Astrocyte (in vitro differentiated cells and primary cell): ENCODE measurements at regions not wholly inside any gene's neighbourhood (a gene's known extent, or its start where the extent isn't known, plus 50 kb on each side); places are given as distances from the start of the nearest gene placed in this dataset.

ENCODE experiments used
- DNase-seq: peaks from one replicate; pipeline ENCODE4 v3.0.0-alpha.2; 2010; ENCODE audit warnings: low read depth
- FAIRE-seq: peaks from 2 replicates; lab custom pipeline; 2011; peaks lifted over from hg19 to GRCh38; lab: Jason Lieb, UNC
- H2AFZ ChIP-seq: 2 replicates; pipeline ENCODE4 v1.6.0; 2012; ENCODE audit warnings: low read depth, low read length, inconsistent platforms
- H3K27ac ChIP-seq: 2 replicates; pipeline ENCODE4 v1.5.1; 2011; ENCODE audit warnings: low read depth, low read length, inconsistent platforms
- H3K27me3 ChIP-seq: 2 replicates; pipeline ENCODE4 v1.6.0; 2011; ENCODE audit warnings: low read length, inconsistent platforms; ENCODE audit not compliant: insufficient read depth
- H3K36me3 ChIP-seq: 2 replicates; pipeline ENCODE4 v1.5.1; 2011; ENCODE audit warnings: low read length, inconsistent platforms; ENCODE audit not compliant: insufficient read depth
- H3K4me1 ChIP-seq: 2 replicates; pipeline ENCODE4 v1.5.1; 2011; ENCODE audit warnings: low read length, inconsistent platforms; ENCODE audit not compliant: insufficient read depth
- H3K4me2 ChIP-seq: 2 replicates; pipeline ENCODE4 v1.6.0; 2012; ENCODE audit warnings: low read length, inconsistent platforms
- H3K4me3 ChIP-seq: 2 replicates; pipeline ENCODE4 v1.5.1; 2011; ENCODE audit warnings: low read depth, mild to moderate bottlenecking, low read length, inconsistent platforms; ENCODE audit not compliant: insufficient read depth
- H3K79me2 ChIP-seq: 2 replicates; pipeline ENCODE4 v1.6.0; 2012; ENCODE audit warnings: mild to moderate bottlenecking, low read length, inconsistent platforms; ENCODE audit not compliant: insufficient read depth
- H3K9ac ChIP-seq: 2 replicates; pipeline ENCODE4 v1.6.0; 2012; ENCODE audit warnings: mild to moderate bottlenecking, low read length, inconsistent platforms
- H3K9me3 ChIP-seq: 2 replicates; pipeline ENCODE4 v1.5.1; 2012; ENCODE audit warnings: low read depth, mild to moderate bottlenecking, low read length, inconsistent platforms; ENCODE audit not compliant: insufficient read depth
- H4K20me1 ChIP-seq: 2 replicates; pipeline ENCODE4 v1.6.0; 2012; ENCODE audit warnings: low read length, inconsistent platforms; ENCODE audit not compliant: insufficient read depth
- H3K27ac Mint-ChIP-seq: one replicate; pipeline ENCODE4 v1.8.0; 2021; ENCODE audit warnings: mild to moderate bottlenecking, mixed read lengths; ENCODE audit not compliant: unreplicated experiment
- H3K27me3 Mint-ChIP-seq: one replicate; pipeline ENCODE4 v1.8.0; 2021; ENCODE audit warnings: low read depth, mixed read lengths; ENCODE audit not compliant: unreplicated experiment
- H3K36me3 Mint-ChIP-seq: one replicate; pipeline ENCODE4 v1.8.0; 2021; ENCODE audit warnings: low read depth, mixed read lengths; ENCODE audit not compliant: unreplicated experiment
- H3K4me1 Mint-ChIP-seq: one replicate; pipeline ENCODE4 v1.8.0; 2021; ENCODE audit warnings: low read depth, mixed read lengths; ENCODE audit not compliant: unreplicated experiment
- H3K4me3 Mint-ChIP-seq: one replicate; pipeline ENCODE4 v1.8.0; 2021; ENCODE audit warnings: mild to moderate bottlenecking, moderate library complexity, mixed read lengths; ENCODE audit not compliant: unreplicated experiment
- H3K9me3 Mint-ChIP-seq: one replicate; pipeline ENCODE4 v1.8.0; 2021; ENCODE audit warnings: mild to moderate bottlenecking, mixed read lengths; ENCODE audit not compliant: unreplicated experiment
- CTCF ChIP-seq: IDR thresholded peaks from 2 replicates; pipeline ENCODE4 v1.5.1; 2011; ENCODE audit warnings: low read depth, mild to moderate bottlenecking, inconsistent platforms, low read length, moderate library complexity; ENCODE audit not compliant: insufficient read depth
- EZH2 ChIP-seq: IDR thresholded peaks from 2 replicates; pipeline ENCODE4 v1.6.1; 2012; ENCODE audit warnings: mild to moderate bottlenecking, low read length, inconsistent platforms; ENCODE audit not compliant: insufficient read depth

- H3K27ac ChIP-seq, result no peak overlapping the region
- no peaks in the 10 kb centered on the region for H3K4me1 Mint-ChIP-seq
- no peaks in the 10 kb centered on the region for H3K36me3 Mint-ChIP-seq
- H3K4me1 ChIP-seq, result no peaks in the 10 kb centered on the region
- no peaks in the 10 kb centered on the region for H3K36me3 ChIP-seq
- no peak overlapping the region for H3K4me3 Mint-ChIP-seq
- DNase-seq (no peak), FAIRE-seq (no peak)
- no peaks in the 10 kb centered on the region for H3K27me3 ChIP-seq
- no peaks in the 10 kb centered on the region for H3K27me3 Mint-ChIP-seq
- H3K79me2 ChIP-seq, result no peaks in the 10 kb centered on the region
- H3K27ac Mint-ChIP-seq, result no peak overlapping the region
- no peak overlapping the region for H3K4me3 ChIP-seq
- H3K4me2 ChIP-seq, result no peak overlapping the region
- no peaks in the 10 kb centered on the region for H4K20me1 ChIP-seq
- H3K9me3 Mint-ChIP-seq, result no peaks in the 10 kb centered on the region
- TF ChIP-seq EZH2 (no peak), CTCF (no peak)
- no peaks in the 10 kb centered on the region for H3K9me3 ChIP-seq
- no peak overlapping the region for H2AFZ ChIP-seq
- no peak overlapping the region for H3K9ac ChIP-seq
These were observed 1331.2 kb upstream of the GBE1 start for GRCh38 chr3:83092521-83093221.

- Mint-ChIP-seq H3K4me3 (no peak overlapping the region), H3K4me1 (no peaks in the 10 kb centered on the region), H3K36me3 (no peaks in the 10 kb centered on the region), H3K27me3 (no peaks in the 10 kb centered on the region), H3K9me3 (no peaks in the 10 kb centered on the region), H3K27ac (no peak overlapping the region)
- Histone ChIP-seq H2AFZ (no peak overlapping the region), H3K27ac (no peak overlapping the region), H3K36me3 (no peaks in the 10 kb centered on the region), H3K4me3 (no peak overlapping the region), H3K4me1 (no peaks in the 10 kb centered on the region), H3K9ac (no peak overlapping the region), H3K4me2 (no peak overlapping the region), H3K79me2 (no peaks in the 10 kb centered on the region), H3K9me3 (no peaks in the 10 kb centered on the region), H3K27me3 (no peaks in the 10 kb centered on the region), H4K20me1 (no peaks in the 10 kb centered on the region)
- TF ChIP-seq EZH2 (no peak), CTCF (no peak)
- DNase-seq (no peak), FAIRE-seq (no peak)
These were observed 1314.6 kb upstream of the GBE1 start for GRCh38 chr3:83076041-83076440.

- Mint-ChIP-seq H3K27ac (no peak overlapping the region), H3K9me3 (no peaks in the 10 kb centered on the region), H3K4me3 (no peak overlapping the region), H3K4me1 (no peaks in the 10 kb centered on the region), H3K27me3 (no peaks in the 10 kb centered on the region), H3K36me3 (no peaks in the 10 kb centered on the region)
- no peaks in the 10 kb centered on the region for H3K4me1 ChIP-seq
- no peak for FAIRE-seq
- H3K27ac ChIP-seq, result no peak overlapping the region
- H3K9ac ChIP-seq, result no peak overlapping the region
- no peaks in the 10 kb centered on the region for H3K27me3 ChIP-seq
- no peaks in the 10 kb centered on the region for H3K36me3 ChIP-seq
- no peak overlapping the region for H2AFZ ChIP-seq
- TF ChIP-seq EZH2 (no peak), CTCF (no peak)
- DNase-seq, result no peak
- H3K4me2 ChIP-seq, result no peak overlapping the region
- H3K9me3 ChIP-seq, result no peaks in the 10 kb centered on the region
- no peaks in the 10 kb centered on the region for H3K79me2 ChIP-seq
- no peak overlapping the region for H3K4me3 ChIP-seq
- H4K20me1 ChIP-seq, result no peaks in the 10 kb centered on the region
These were observed 1313.0 kb upstream of the GBE1 start for GRCh38 chr3:83074485-83074884.
